Muscle of arm (tissue), 1 donor: ENCODE measurements at regions not wholly inside any gene's neighbourhood (a gene's known extent, or its start where the extent isn't known, plus 50 kb on each side); places are given as distances from the start of the nearest gene placed in this dataset.
"Not testable (repeated sequence)": the region's sequence is repeated elsewhere in the genome, so short reads cannot be mapped to it uniquely, and the experiment has no call there.

Experiments used
- DNase-seq: peaks from one replicate; pipeline ENCODE4 v3.0.0-alpha.2; 2013

- no peak for DNase-seq
These were observed 139.1 kb upstream of the PELI2 start for GRCh38 chr14:55979096-55979495.

- DNase-seq, result no peak
These were observed 138.4 kb upstream of the PELI2 start for GRCh38 chr14:55979781-55980180.

- no peak for DNase-seq
These were observed 137.2 kb upstream of the PELI2 start for GRCh38 chr14:55980970-55981369.

GRCh38 chr14:55986069-55986468 is 132.1 kb upstream of the PELI2 start:
- no peak for DNase-seq

GRCh38 chr14:56000846-56001245 is 117.4 kb upstream of the PELI2 start:
- DNase-seq, result no peak

GRCh38 chr14:56002342-56002741 is 115.9 kb upstream of the PELI2 start:
- no peak for DNase-seq

- no peak for DNase-seq
These were observed 115.2 kb upstream of the PELI2 start for GRCh38 chr14:56002876-56003625.

- no peak for DNase-seq
These were observed 113.9 kb upstream of the PELI2 start for GRCh38 chr14:56004323-56004722.

- DNase-seq, result peak; percentile 61
These were observed 113.4 kb upstream of the PELI2 start for GRCh38 chr14:56004786-56005185.

- DNase-seq, result peak; percentile 61
These were observed 112.8 kb upstream of the PELI2 start for GRCh38 chr14:56005191-56006053.

GRCh38 chr14:56007491-56007890 is 110.7 kb upstream of the PELI2 start:
- not testable (repeated sequence) for DNase-seq

- DNase-seq, result no peak
These were observed 110.1 kb upstream of the PELI2 start for GRCh38 chr14:56008150-56008549.

- DNase-seq, result not testable (repeated sequence)
These were observed 109.5 kb upstream of the PELI2 start for GRCh38 chr14:56008661-56009060.

- DNase-seq, result no peak
These were observed 94.5 kb upstream of the PELI2 start for GRCh38 chr14:56023661-56024081.

GRCh38 chr14:56025191-56025590 is 93.0 kb upstream of the PELI2 start:
- no peak for DNase-seq

- no peak for DNase-seq
These were observed 91.7 kb upstream of the PELI2 start for GRCh38 chr14:56026506-56026905.

- DNase-seq, result no peak
These were observed 90.8 kb upstream of the PELI2 start for GRCh38 chr14:56027421-56027820.

- DNase-seq, result peak; percentile 25
These were observed 90.1 kb upstream of the PELI2 start for GRCh38 chr14:56027916-56028712.

GRCh38 chr14:56036353-56036752 is 81.9 kb upstream of the PELI2 start:
- peak; percentile 13 for DNase-seq

GRCh38 chr14:56040121-56040520 is 78.1 kb upstream of the PELI2 start:
- DNase-seq, result no peak

GRCh38 chr14:56044196-56044595 is 74.0 kb upstream of the PELI2 start:
- DNase-seq, result no peak

GRCh38 chr14:56046546-56046945 is 71.7 kb upstream of the PELI2 start:
- DNase-seq, result no peak
